PC-3 (cell line): ENCODE measurements at regions not wholly inside any gene's neighbourhood (a gene's known extent, or its start where the extent isn't known, plus 50 kb on each side); places are given as distances from the start of the nearest gene placed in this dataset.

Experiments
- ATAC-seq: fragments of 200-7000 bp; cut with Tn5 transposase; 2 replicates; pipeline ENCODE4 v1.9.1; 2020; ENCODE audit warnings: mild to moderate bottlenecking, moderate library complexity
- BruUV-seq: library from RNA; stranded (reverse); fragments of 400-500 nt; replicated peaks from 2 replicates; lab custom pipeline; 2021; lab: Mats Ljungman, UMichigan
- CTCF ChIA-PET: fragments of 300-600 bp; sonication (Branson Sonifier 250); formaldehyde crosslinking; loops from one replicate; lab custom pipeline; 2022; ENCODE audit warnings: antibody characterized with exemption; lab: Charles Lee
- POLR2A ChIA-PET: fragments of 300-600 bp; sonication (Branson Sonifier 250); formaldehyde crosslinking; loops from one replicate; lab custom pipeline; 2022; ENCODE audit warnings: antibody characterized with exemption; ENCODE audit not compliant: unreplicated experiment; lab: Charles Lee
- DNase-seq: peaks from one replicate; pipeline ENCODE4 v3.0.0-alpha.2; 2015
- H2AFZ ChIP-seq: fragments of 300-600 bp; sonication (generic); 2 replicates; pipeline ENCODE4 v1.6.0; 2016; ENCODE audit warnings: antibody characterized with exemption, low read length
- H3F3A ChIP-seq: fragments of 300-600 bp; sonication (generic); one replicate; pipeline ENCODE4 v1.6.0; 2017; ENCODE audit warnings: antibody characterized with exemption, low read length, control low read depth, mild to moderate bottlenecking; ENCODE audit not compliant: unreplicated experiment
- H3K27ac ChIP-seq: fragments of 300-600 bp; sonication (generic); 2 replicates; pipeline ENCODE4 v1.5.1; 2016; ENCODE audit warnings: mild to moderate bottlenecking, low read length
- H3K27me3 ChIP-seq: fragments of 300-600 bp; sonication (generic); 2 replicates; pipeline ENCODE4 v1.6.1; 2016; ENCODE audit warnings: low read length, mixed read lengths
- H3K36me3 ChIP-seq: fragments of 300-600 bp; sonication (generic); 2 replicates; pipeline ENCODE4 v1.6.1; 2016; ENCODE audit warnings: low read depth, mixed run types, low read length, mixed read lengths
- H3K4me1 ChIP-seq: fragments of 300-600 bp; sonication (generic); 2 replicates; pipeline ENCODE4 v1.5.1; 2016; ENCODE audit warnings: low read length; ENCODE audit not compliant: insufficient read depth
- H3K4me2 ChIP-seq: fragments of 300-600 bp; sonication (generic); 2 replicates; pipeline ENCODE4 v1.6.0; 2016; ENCODE audit warnings: low read length
- H3K4me3 ChIP-seq: fragments of 300-600 bp; sonication (generic); 2 replicates; pipeline ENCODE4 v1.5.1; 2016; ENCODE audit warnings: mild to moderate bottlenecking, low read length, mixed read lengths
- H3K79me2 ChIP-seq: fragments of 300-600 bp; sonication (generic); 2 replicates; pipeline ENCODE4 v1.6.1; 2017; ENCODE audit warnings: low read length, mixed read lengths
- H3K9ac ChIP-seq: fragments of 300-600 bp; sonication (generic); 2 replicates; pipeline ENCODE4 v1.6.0; 2016; ENCODE audit warnings: mild to moderate bottlenecking, low read length
- H3K9me2 ChIP-seq: fragments of 300-600 bp; sonication (generic); replicated peaks from 2 replicates; pipeline ENCODE4 v1.6.1; 2016; ENCODE audit warnings: mixed run types, low read length, mixed read lengths
- H3K9me3 ChIP-seq: fragments of 300-600 bp; sonication (generic); 2 replicates; pipeline ENCODE4 v1.6.1; 2016; ENCODE audit warnings: low read length, mixed read lengths
- H4K20me1 ChIP-seq: fragments of 300-600 bp; sonication (generic); 2 replicates; pipeline ENCODE4 v1.6.1; 2016; ENCODE audit warnings: low read length, mixed read lengths
- EZH2 ChIP-seq: fragments of 300-600 bp; sonication (generic); IDR thresholded peaks from one replicate; pipeline ENCODE4 v1.6.1; 2017; ENCODE audit warnings: antibody characterized with exemption, mild to moderate bottlenecking, low read length; ENCODE audit not compliant: unreplicated experiment
- EZH2phosphoT487 ChIP-seq: fragments of 300-600 bp; sonication (generic); IDR thresholded peaks from 2 replicates; pipeline ENCODE4 v1.6.1; 2018; ENCODE audit warnings: mild to moderate bottlenecking, antibody characterized with exemption, low read length, borderline replicate concordance
- intact Hi-C: fragments of 100-400 bp; cut with micrococcal nuclease; formaldehyde crosslinking; loops from 2 replicates; pipeline ENCODE4 v1.9.0; 2023
- TF ChIP-seq, protein P1 (sequence below): fragments of 300-600 bp; sonication (generic); conservative IDR thresholded peaks from 2 replicates; pipeline ENCODE4 v1.5.1; 2017; ENCODE audit warnings: antibody characterized with exemption, low read depth, mild to moderate bottlenecking, low read length

DNA sequence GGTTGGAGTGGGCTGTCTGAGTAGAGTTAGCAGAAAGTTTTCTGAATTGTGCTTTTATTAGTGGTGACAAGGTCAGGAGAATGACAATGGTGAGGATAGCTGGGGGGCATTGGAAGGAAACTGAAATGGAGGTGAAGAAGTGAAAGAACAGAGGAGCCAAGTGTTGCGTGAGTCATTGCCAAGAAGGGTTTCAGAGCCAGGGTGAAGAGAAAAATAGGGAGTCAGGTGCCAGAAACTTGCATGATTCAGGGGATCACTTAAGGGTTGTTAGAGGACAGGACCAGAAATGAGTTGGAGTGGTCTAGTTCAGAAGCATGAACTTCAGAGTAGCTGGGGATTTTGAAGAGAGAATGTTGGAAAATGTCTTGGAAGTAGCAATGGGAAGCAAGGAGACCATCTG is 86.0 kb upstream of the GALNT15 start:
- Histone ChIP-seq H3F3A (peaks cover 6% of the 10 kb centered on the region), H3K9ac (no peak overlapping the region), H2AFZ (no peak overlapping the region), H3K9me3 (no peaks in the 10 kb centered on the region; the same call in 1 of the 2 replicates), H4K20me1 (no peaks in the 10 kb centered on the region), H3K4me3 (no peak overlapping the region), H3K4me1 (peaks cover 33% of the 10 kb centered on the region), H3K27me3 (no peaks in the 10 kb centered on the region), H3K79me2 (no peaks in the 10 kb centered on the region), H3K36me3 (no peaks in the 10 kb centered on the region), H3K27ac (no peak overlapping the region), H3K9me2 (no peaks in the 10 kb centered on the region), H3K4me2 (no peak overlapping the region)
- no TSS peak for BruUV-seq
- DNase-seq, result no peak
- POLR2A ChIA-PET, result no interaction called here
- TF ChIP-seq EZH2phosphoT487 (no peak), EZH2 (no peak)
- TF ChIP-seq, protein P1, sequence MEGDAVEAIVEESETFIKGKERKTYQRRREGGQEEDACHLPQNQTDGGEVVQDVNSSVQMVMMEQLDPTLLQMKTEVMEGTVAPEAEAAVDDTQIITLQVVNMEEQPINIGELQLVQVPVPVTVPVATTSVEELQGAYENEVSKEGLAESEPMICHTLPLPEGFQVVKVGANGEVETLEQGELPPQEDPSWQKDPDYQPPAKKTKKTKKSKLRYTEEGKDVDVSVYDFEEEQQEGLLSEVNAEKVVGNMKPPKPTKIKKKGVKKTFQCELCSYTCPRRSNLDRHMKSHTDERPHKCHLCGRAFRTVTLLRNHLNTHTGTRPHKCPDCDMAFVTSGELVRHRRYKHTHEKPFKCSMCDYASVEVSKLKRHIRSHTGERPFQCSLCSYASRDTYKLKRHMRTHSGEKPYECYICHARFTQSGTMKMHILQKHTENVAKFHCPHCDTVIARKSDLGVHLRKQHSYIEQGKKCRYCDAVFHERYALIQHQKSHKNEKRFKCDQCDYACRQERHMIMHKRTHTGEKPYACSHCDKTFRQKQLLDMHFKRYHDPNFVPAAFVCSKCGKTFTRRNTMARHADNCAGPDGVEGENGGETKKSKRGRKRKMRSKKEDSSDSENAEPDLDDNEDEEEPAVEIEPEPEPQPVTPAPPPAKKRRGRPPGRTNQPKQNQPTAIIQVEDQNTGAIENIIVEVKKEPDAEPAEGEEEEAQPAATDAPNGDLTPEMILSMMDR, result no peak
- CTCF ChIA-PET, result no interaction called here
- intact Hi-C loops, result no loop called here
- ATAC-seq, result no peak

DNA sequence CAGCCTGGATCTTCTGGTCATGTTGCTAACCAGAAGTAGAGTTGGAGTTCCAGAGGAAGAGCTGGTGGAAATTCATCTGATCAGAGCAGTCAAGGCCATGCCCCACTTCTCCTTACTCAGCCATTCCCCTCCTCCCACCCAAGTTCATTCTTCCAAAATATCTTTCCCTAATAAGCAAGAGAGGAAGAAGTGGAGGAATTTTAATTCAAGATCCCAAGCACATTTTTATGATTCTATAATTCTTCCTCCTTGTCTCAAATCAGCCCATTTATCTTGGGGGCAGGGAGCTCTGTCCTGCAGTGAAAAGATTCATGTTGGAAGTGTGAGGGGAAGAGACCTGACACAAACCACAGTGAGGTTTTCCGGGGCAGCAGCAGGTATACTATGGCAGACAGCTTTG is 85.0 kb upstream of the GALNT15 start:
- no TSS peak for BruUV-seq
- no peak overlapping the region for H2AFZ ChIP-seq
- TF ChIP-seq, protein P1, result no peak

DNA sequence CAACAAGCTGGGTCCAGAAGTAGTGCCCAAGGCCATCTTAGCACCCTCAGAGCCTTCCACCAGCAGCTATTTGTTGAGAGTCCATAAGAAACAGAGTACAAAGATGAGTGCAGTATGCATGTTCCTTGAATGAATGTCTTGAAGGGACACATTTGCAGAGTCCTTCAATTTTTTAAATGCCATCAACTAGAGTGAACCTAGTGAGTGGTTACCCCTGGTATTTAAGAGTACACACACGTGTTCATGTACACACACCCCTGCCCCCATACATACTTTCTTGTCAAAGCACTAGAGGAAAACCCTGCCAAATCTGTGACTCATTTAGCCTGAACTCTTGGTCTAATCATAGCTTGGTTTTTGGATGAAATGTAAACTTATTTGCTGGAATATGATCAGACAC is 84.5 kb upstream of the GALNT15 start:
- Histone ChIP-seq H3K4me3 (no peak overlapping the region), H3K36me3 (no peaks in the 10 kb centered on the region), H3K79me2 (no peaks in the 10 kb centered on the region), H3K27me3 (no peaks in the 10 kb centered on the region), H3K9me3 (no peaks in the 10 kb centered on the region), H3K27ac (peak overlapping the region; percentile 52), H3K4me1 (peaks cover 30% of the 10 kb centered on the region), H3K4me2 (peak overlapping the region; percentile 44), H4K20me1 (no peaks in the 10 kb centered on the region), H3K9me2 (no peaks in the 10 kb centered on the region), H3K9ac (no peak overlapping the region), H2AFZ (no peak overlapping the region), H3F3A (peaks cover 6% of the 10 kb centered on the region)
- peak; percentile 98 for DNase-seq
- CTCF ChIA-PET, result interaction anchor here (0.7 to 1.3 kb wide), 3 partner anchors 29 to 178 kb away, joined by 3 read pairs; no protein-coding TSS in a partner anchor
- TF ChIP-seq EZH2phosphoT487 (no peak), EZH2 (no peak)
- BruUV-seq, result no TSS peak
- intact Hi-C loops, result loop anchor here (1.0 kb wide), 4 partner anchors 11 to 50 kb away; no protein-coding TSS in a partner anchor
- peak; percentile 96 for ATAC-seq
- POLR2A ChIA-PET, result interaction anchor here (0.6 kb wide), 2 partner anchors 11 to 107 kb away, joined by 5 to 6 read pairs; no protein-coding TSS in a partner anchor

More for the DNA sequence above, 85.0 kb upstream of the GALNT15 start:
- H3K79me2 ChIP-seq, result no peaks in the 10 kb centered on the region
- no peaks in the 10 kb centered on the region for H3K36me3 ChIP-seq
- peak overlapping the region; percentile 52; the same call in 1 of the 2 replicates for H3K27ac ChIP-seq
- DNase-seq (no peak), ATAC-seq (no peak)
- ChIA-PET CTCF (interaction anchor here (0.6 to 1.3 kb wide), 4 partner anchors 10 to 178 kb away, joined by 3 read pairs; no protein-coding TSS in a partner anchor), POLR2A (interaction anchor here (0.6 kb wide), 1 partner anchor 11 kb away, joined by 5 read pairs; no protein-coding TSS in a partner anchor)
- H3K27me3 ChIP-seq, result no peaks in the 10 kb centered on the region
- intact Hi-C loops, result no loop called here
- H3K9me2 ChIP-seq, result no peaks in the 10 kb centered on the region
- peaks cover 33% of the 10 kb centered on the region for H3K4me1 ChIP-seq
- 0 out of 2 replicates have a peak overlapping the region, but pooled peaks have one; percentile 44 for H3K4me2 ChIP-seq
- no peak overlapping the region for H3K4me3 ChIP-seq
- no peaks in the 10 kb centered on the region for H3K9me3 ChIP-seq
- no peaks in the 10 kb centered on the region for H4K20me1 ChIP-seq
- peaks cover 6% of the 10 kb centered on the region for H3F3A ChIP-seq
- no peak overlapping the region for H3K9ac ChIP-seq
